HCT116 (cell line): ENCODE measurements at regions not wholly inside any gene's neighbourhood (a gene's known extent, or its start where the extent isn't known, plus 50 kb on each side); places are given as distances from the start of the nearest gene placed in this dataset.

Experiments used
- ATAC-seq: fragments of 200-7000 bp; cut with Tn5 transposase; 2 replicates; pipeline ENCODE4 v1.9.1; 2020; ENCODE audit warnings: mild to moderate bottlenecking, moderate library complexity
- BruUV-seq: library from RNA; stranded (reverse); fragments of 400-500 nt; replicated peaks from 2 replicates; lab custom pipeline; 2021; lab: Mats Ljungman, UMichigan
- CTCF ChIA-PET: fragments of 300-600 bp; sonication (Branson Sonifier 250); formaldehyde crosslinking; loops from one replicate; lab custom pipeline; 2021; ENCODE audit warnings: antibody characterized with exemption; lab: Charles Lee
- POLR2A ChIA-PET: fragments of 300-600, 350-600 bp; sonication (Branson Sonifier 250); formaldehyde crosslinking; loops from one replicate; lab custom pipeline; 2021; ENCODE audit warnings: antibody characterized with exemption; lab: Charles Lee
- RAD21 ChIA-PET, 2 experiments: fragments of 300-600 bp; sonication (Branson Sonifier 250); formaldehyde crosslinking; loops; one replicate each; lab custom pipeline; 2023; ENCODE audit warnings: low total read pairs in 2 of 2; ENCODE audit not compliant: uncharacterized antibody in 2 of 2, unreplicated experiment in 2 of 2, low non-redundant PET in 1 of 2; lab: Charles Lee
- DNase-seq: peaks from one replicate; pipeline ENCODE4 v3.0.0-alpha.2; 2010; ENCODE audit warnings: low read depth, low spot score
- H2AFZ ChIP-seq: fragments of 200-600 bp; shearing (Covaris generic), sonication (generic); 2 replicates; pipeline ENCODE4 v1.6.1; 2017; ENCODE audit warnings: low read depth, mixed run types, mixed read lengths, antibody characterized with exemption, low read length; ENCODE audit not compliant: poor library complexity, severe bottlenecking
- H3K27ac ChIP-seq: 2 replicates; pipeline ENCODE4 v1.5.1; 2012; ENCODE audit warnings: low read depth, low read length
- H3K27me3 ChIP-seq: fragments of 200-600 bp; sonication (generic); 2 replicates; pipeline ENCODE4 v1.6.1; 2016; ENCODE audit warnings: mixed run types, low read length, mixed read lengths; ENCODE audit not compliant: insufficient read depth
- H3K36me3 ChIP-seq, 2 experiments: fragments of 200-500 bp in 1 of 2; fragments of 200-600 bp in 1 of 2; sonication (Bioruptor generic) in 1 of 2; sonication (generic) in 1 of 2; 2 replicates each; pipeline versions ENCODE4 v1.5.1 to v1.6.1; 2014 to 2016; ENCODE audit warnings: low read length in 2 of 2, inconsistent platforms in 1 of 2, mixed read lengths in 1 of 2, mixed run types in 1 of 2; ENCODE audit not compliant: insufficient read depth in 2 of 2, control insufficient read depth in 1 of 2
- H3K4me1 ChIP-seq, 2 experiments: fragments of 200-600 bp in 1 of 2; sonication (generic) in 1 of 2; 2 replicates each; pipeline versions ENCODE4 v1.5.1 to v1.6.1; 2012 to 2017; ENCODE audit warnings: low read length in 2 of 2, inconsistent platforms in 1 of 2, mild to moderate bottlenecking in 1 of 2, mixed read lengths in 1 of 2, mixed run types in 1 of 2, moderate library complexity in 1 of 2; ENCODE audit not compliant: insufficient read depth in 2 of 2, control insufficient read depth in 1 of 2
- H3K4me2 ChIP-seq: fragments of 200-600 bp; sonication (generic); 2 replicates; pipeline ENCODE4 v1.6.1; 2017; ENCODE audit warnings: mixed run types, low read length, mixed read lengths
- H3K4me3 ChIP-seq, 2 experiments: fragments of 200-600 bp in 1 of 2; sonication (generic) in 1 of 2; replicated peaks in 1 of 2; 2 replicates each; pipeline ENCODE4 v1.5.1; 2011 to 2016; ENCODE audit warnings: low read length in 2 of 2, control low read depth in 1 of 2, low read depth in 1 of 2, mild to moderate bottlenecking in 1 of 2, mixed read lengths in 1 of 2, mixed run types in 1 of 2
- H3K79me2 ChIP-seq: fragments of 200-600 bp; sonication (generic); 2 replicates; pipeline ENCODE4 v1.6.1; 2017; ENCODE audit warnings: mild to moderate bottlenecking, mixed run types, low read length, moderate library complexity, mixed read lengths; ENCODE audit not compliant: insufficient read depth
- H3K9ac ChIP-seq: fragments of 200-600 bp; sonication (generic); 2 replicates; pipeline ENCODE4 v1.6.1; 2016; ENCODE audit warnings: low read length, mixed read lengths
- H3K9me2 ChIP-seq: fragments of 200-600 bp; sonication (generic), shearing (Covaris generic); 2 replicates; pipeline ENCODE4 v1.6.1; 2017; ENCODE audit warnings: mixed run types, mild to moderate bottlenecking, moderate library complexity; ENCODE audit not compliant: insufficient read depth
- H3K9me3 ChIP-seq, 2 experiments: fragments of 200-500 bp in 1 of 2; fragments of 200-600 bp in 1 of 2; sonication (Bioruptor generic) in 1 of 2; sonication (generic) in 1 of 2; 2 replicates each; pipeline ENCODE4 v1.6.1; 2014 to 2017; ENCODE audit warnings: low read length in 2 of 2, mixed read lengths in 2 of 2, inconsistent platforms in 1 of 2, low read depth in 1 of 2, mild to moderate bottlenecking in 1 of 2, mixed run types in 1 of 2, moderate library complexity in 1 of 2; ENCODE audit not compliant: control insufficient read depth in 1 of 2, insufficient read depth in 1 of 2
- H4K20me1 ChIP-seq: fragments of 200-600 bp; sonication (generic), shearing (Covaris generic); 2 replicates; pipeline ENCODE4 v1.6.1; 2017; ENCODE audit warnings: mixed run types, mild to moderate bottlenecking, moderate library complexity; ENCODE audit not compliant: insufficient read depth
- CBX3 ChIP-seq: IDR thresholded peaks from 2 replicates; pipeline ENCODE4 v1.6.1; 2012; ENCODE audit warnings: low read depth
- CTCF ChIP-seq, 3 experiments: fragments of 200-600 bp in 1 of 3; sonication (generic) in 1 of 3; IDR thresholded peaks in 2 of 3; conservative IDR thresholded peaks in 1 of 3; 2 replicates each; pipeline ENCODE4 v1.5.1; 2012 to 2017; ENCODE audit warnings: low read depth in 2 of 3, low read length in 2 of 3, antibody characterized with exemption in 1 of 3, borderline replicate concordance in 1 of 3, control low read depth in 1 of 3, mild to moderate bottlenecking in 1 of 3, mixed read lengths in 1 of 3, mixed run types in 1 of 3, moderate library complexity in 1 of 3; ENCODE audit not compliant: insufficient read depth in 1 of 3
- ELF1 ChIP-seq: IDR thresholded peaks from 2 replicates; pipeline ENCODE4 v1.6.1; 2012; ENCODE audit warnings: low read depth, borderline replicate concordance
- EZH2 ChIP-seq: fragments of 200-600 bp; sonication (generic); IDR thresholded peaks from 2 replicates; pipeline ENCODE4 v1.6.1; 2017; ENCODE audit warnings: antibody characterized with exemption, mixed run types
- POLR2AphosphoS5 ChIP-seq: IDR thresholded peaks from 2 replicates; pipeline ENCODE4 v1.6.1; 2011; ENCODE audit warnings: mild to moderate bottlenecking, low read depth, low read length, moderate library complexity
- SRF ChIP-seq: IDR thresholded peaks from 2 replicates; pipeline ENCODE4 v1.6.1; 2012; ENCODE audit warnings: low read depth
- TCF7L2 ChIP-seq: IDR thresholded peaks from 2 replicates; pipeline ENCODE4 v1.7.0; 2011; ENCODE audit warnings: borderline replicate concordance, inconsistent platforms; ENCODE audit not compliant: insufficient read depth, insufficient read length; ENCODE audit errors: extremely low read depth
- ZBTB33 ChIP-seq: IDR thresholded peaks from 2 replicates; pipeline ENCODE4 v1.6.1; 2011; ENCODE audit warnings: mild to moderate bottlenecking, low read length, moderate library complexity; ENCODE audit not compliant: insufficient replicate concordance; ENCODE audit errors: extremely low read depth
- ZNF274 ChIP-seq: fragments of 200-500 bp; sonication (Bioruptor generic); IDR thresholded peaks from 2 replicates; pipeline ENCODE4 v1.6.1; 2014; ENCODE audit warnings: mild to moderate bottlenecking, low read depth, low read length, inconsistent platforms
- intact Hi-C: fragments of 100-400 bp; cut with micrococcal nuclease; formaldehyde crosslinking; loops from 2 replicates; pipeline ENCODE4 v1.10.0; 2022

GRCh38 chr4:126267689-126268088 is 952.9 kb downstream of the FAT4 start (continued):
- TF ChIP-seq CBX3 (no peak), EZH2 (no peak), ZBTB33 (no peak)

GRCh38 chr4:126268106-126268505 is 953.4 kb downstream of the FAT4 start:
- H3K4me1 ChIP-seq: no peaks in the 10 kb centered on the region
- no peaks in the 10 kb centered on the region for H3K79me2 ChIP-seq
- H3K9me3 ChIP-seq: no peaks in the 10 kb centered on the region
- ATAC-seq (no peak), DNase-seq (no peak)
- ChIA-PET RAD21 (no interaction called here), POLR2A (no interaction called here)
- H3K4me3 ChIP-seq: no peak overlapping the region
- no TSS peak for BruUV-seq
- H3K27me3 ChIP-seq: no peaks in the 10 kb centered on the region
- H4K20me1 ChIP-seq: no peaks in the 10 kb centered on the region
- no peaks in the 10 kb centered on the region for H3K9me2 ChIP-seq
- intact Hi-C loops: no loop called here
- no peak overlapping the region for H3K27ac ChIP-seq
- no peaks in the 10 kb centered on the region for H3K36me3 ChIP-seq
- TF ChIP-seq TCF7L2 (no peak), EZH2 (no peak), CTCF (IDR thresholded peaks at IDR 0.05 in 2 of 3, conservative IDR thresholded peaks at IDR 0.05 in 1 of 3; ENCODE audit: borderline replicate concordance in 1 of 3, insufficient read depth in 1 of 3, low read depth in 2 of 3, low read length in 2 of 3) (no peak), SRF (no peak), CBX3 (no peak), POLR2AphosphoS5 (no peak), ZNF274 (no peak), ELF1 (no peak)
- TF ChIP-seq, all 23 proteins: peak for 0
- Histone ChIP-seq H2AFZ (no peak overlapping the region), H3K9ac (no peak overlapping the region), H3K4me2 (no peak overlapping the region)
- CTCF ChIA-PET: no interaction called here
